ENCODE measurements at regions not wholly inside any gene's neighbourhood (a gene's known extent, or its start where the extent isn't known, plus 50 kb on each side); places are given as distances from the start of the nearest gene placed in this dataset.

- Histone ChIP-seq H3K9me3 (ENCODE audit: control insufficient read depth, low read length) (peaks cover 7% of the 10 kb centered on the region), H3K4me2 (ENCODE audit: low read length, poor library complexity, severe bottlenecking) (no peak overlapping the region), H3K79me1 (replicated peaks; ENCODE audit: low read length, poor library complexity, severe bottlenecking) (no peaks in the 10 kb centered on the region), H3K9ac (ENCODE audit: low read length) (no peak overlapping the region), H3K18ac (ENCODE audit: low read depth in 1 of 2, low read length in 2 of 2) (no peak overlapping the region), H2BK5ac (ENCODE audit: low read depth, low read length, poor library complexity, severe bottlenecking) (no peak overlapping the region), H3K4me1 (ENCODE audit: control insufficient read depth, insufficient read depth, low read depth, low read length) (no peaks in the 10 kb centered on the region), H3K36me3 (ENCODE audit: control insufficient read depth in 1 of 2, insufficient read depth in 2 of 2, low read depth in 1 of 2, low read length in 2 of 2) (no peaks in the 10 kb centered on the region), H4K91ac (ENCODE audit: low read length) (no peak overlapping the region), H2BK120ac (ENCODE audit: low read depth, low read length) (no peak overlapping the region), H3K27ac (ENCODE audit: low read length, poor library complexity, severe bottlenecking) (no peak overlapping the region), H3K4me3 (ENCODE audit: insufficient read depth in 1 of 2, low read depth in 1 of 2, low read length in 2 of 2) (no peak overlapping the region), H2AK5ac (ENCODE audit: low read length, severe bottlenecking) (no peak overlapping the region), H2BK12ac (ENCODE audit: low read length in 2 of 2) (no peak overlapping the region), H2BK15ac (ENCODE audit: low read depth, poor library complexity, severe bottlenecking) (no peak overlapping the region), H3K23ac (ENCODE audit: low read length in 2 of 2) (no peak overlapping the region), H3K27me3 (ENCODE audit: control insufficient read depth in 1 of 2, insufficient read depth in 1 of 2, low read length in 2 of 2) (peaks cover 0 to 8% of the 10 kb centered on the region in 2 experiments), H3K4ac (ENCODE audit: low read depth in 1 of 2, low read length in 2 of 2) (no peak overlapping the region), H4K8ac (ENCODE audit: low read length) (no peak overlapping the region), H3K14ac (ENCODE audit: low read length in 2 of 2) (no peak overlapping the region), H2AFZ (ENCODE audit: low read depth, low read length) (no peak overlapping the region)
- WGBS, result 69% methylated on average over 2 of the region's 2 CpGs
- no peak for DNase-seq
Observed at GRCh38 chr20:43287637-43288036, 97.9 kb upstream of the PTPRT start.

GRCh38 chr20:43285170-43285569 is 95.5 kb upstream of the PTPRT start:
- no peak overlapping the region for H3K9ac ChIP-seq (ENCODE audit: low read length)
- H3K18ac ChIP-seq (ENCODE audit: low read depth in 1 of 2, low read length in 2 of 2), result no peak overlapping the region
- no peak overlapping the region for H2BK12ac ChIP-seq (ENCODE audit: low read length in 2 of 2)
- no peak overlapping the region for H2AFZ ChIP-seq (ENCODE audit: low read depth, low read length)
- 85% methylated on average over 2 of the region's 3 CpGs for WGBS
- H3K14ac ChIP-seq (ENCODE audit: low read length in 2 of 2), result no peak overlapping the region
- H3K4me1 ChIP-seq (ENCODE audit: control insufficient read depth, insufficient read depth, low read depth, low read length), result no peaks in the 10 kb centered on the region
- no peak overlapping the region for H3K4ac ChIP-seq (ENCODE audit: low read depth in 1 of 2, low read length in 2 of 2)
- no peak overlapping the region for H3K27ac ChIP-seq (ENCODE audit: low read length, poor library complexity, severe bottlenecking)
- no peak overlapping the region for H2BK15ac ChIP-seq (ENCODE audit: low read depth, poor library complexity, severe bottlenecking)
- peaks cover 0 to 13% of the 10 kb centered on the region in 2 experiments for H3K27me3 ChIP-seq (ENCODE audit: control insufficient read depth in 1 of 2, insufficient read depth in 1 of 2, low read length in 2 of 2)
- H3K9me3 ChIP-seq (ENCODE audit: control insufficient read depth, low read length), result peaks cover 7% of the 10 kb centered on the region
- no peak overlapping the region for H4K8ac ChIP-seq (ENCODE audit: low read length)
- H3K23ac ChIP-seq (ENCODE audit: low read length in 2 of 2), result no peak overlapping the region
- H3K79me1 ChIP-seq (replicated peaks; ENCODE audit: low read length, poor library complexity, severe bottlenecking), result no peaks in the 10 kb centered on the region
- no peak overlapping the region for H2BK5ac ChIP-seq (ENCODE audit: low read depth, low read length, poor library complexity, severe bottlenecking)
- H4K91ac ChIP-seq (ENCODE audit: low read length), result no peak overlapping the region
- H2AK5ac ChIP-seq (ENCODE audit: low read length, severe bottlenecking), result no peak overlapping the region
- H3K36me3 ChIP-seq (ENCODE audit: control insufficient read depth in 1 of 2, insufficient read depth in 2 of 2, low read depth in 1 of 2, low read length in 2 of 2), result no peaks in the 10 kb centered on the region
- DNase-seq, result no peak
- no peak overlapping the region for H3K4me2 ChIP-seq (ENCODE audit: low read length, poor library complexity, severe bottlenecking)
- no peak overlapping the region for H2BK120ac ChIP-seq (ENCODE audit: low read depth, low read length)
- no peak overlapping the region for H3K4me3 ChIP-seq (ENCODE audit: insufficient read depth in 1 of 2, low read depth in 1 of 2, low read length in 2 of 2)

DNA sequence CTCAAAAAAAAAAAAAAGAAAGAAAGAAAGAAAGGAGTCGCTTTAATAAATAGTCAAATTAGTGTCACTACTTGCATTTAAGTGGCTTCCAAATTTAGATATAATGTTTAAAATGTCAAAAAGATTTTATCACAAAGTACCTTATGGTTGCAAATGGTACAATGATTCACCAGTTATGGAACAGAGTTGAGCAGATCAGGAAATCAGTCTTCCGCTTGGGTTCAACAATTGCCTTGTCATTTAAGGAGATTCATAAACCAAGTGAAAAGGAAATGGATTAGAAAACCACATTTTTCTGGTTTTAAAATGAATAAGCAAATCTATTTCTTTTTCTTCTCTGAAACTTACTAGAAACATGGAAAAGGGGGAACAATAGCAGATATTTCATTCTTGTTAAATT is 94.8 kb upstream of the PTPRT start:
- Histone ChIP-seq H2BK120ac (ENCODE audit: low read depth, low read length) (no peak overlapping the region), H2BK12ac (ENCODE audit: low read length in 2 of 2) (no peak overlapping the region), H3K79me1 (replicated peaks; ENCODE audit: low read length, poor library complexity, severe bottlenecking) (no peaks in the 10 kb centered on the region), H2AK5ac (ENCODE audit: low read length, severe bottlenecking) (no peak overlapping the region), H3K14ac (ENCODE audit: low read length in 2 of 2) (no peak overlapping the region), H3K9ac (ENCODE audit: low read length) (no peak overlapping the region), H3K27me3 (ENCODE audit: control insufficient read depth in 1 of 2, insufficient read depth in 1 of 2, low read length in 2 of 2) (peaks cover 0 to 20% of the 10 kb centered on the region in 2 experiments), H2BK15ac (ENCODE audit: low read depth, poor library complexity, severe bottlenecking) (no peak overlapping the region), H2BK5ac (ENCODE audit: low read depth, low read length, poor library complexity, severe bottlenecking) (no peak overlapping the region), H4K91ac (ENCODE audit: low read length) (no peak overlapping the region), H4K8ac (ENCODE audit: low read length) (no peak overlapping the region), H3K18ac (ENCODE audit: low read depth in 1 of 2, low read length in 2 of 2) (no peak overlapping the region), H2AFZ (ENCODE audit: low read depth, low read length) (no peak overlapping the region), H3K27ac (ENCODE audit: low read length, poor library complexity, severe bottlenecking) (no peak overlapping the region), H3K36me3 (ENCODE audit: control insufficient read depth in 1 of 2, insufficient read depth in 2 of 2, low read depth in 1 of 2, low read length in 2 of 2) (no peaks in the 10 kb centered on the region), H3K4me2 (ENCODE audit: low read length, poor library complexity, severe bottlenecking) (no peak overlapping the region), H3K23ac (ENCODE audit: low read length in 2 of 2) (no peak overlapping the region), H3K9me3 (ENCODE audit: control insufficient read depth, low read length) (peaks cover 11% of the 10 kb centered on the region), H3K4me1 (ENCODE audit: control insufficient read depth, insufficient read depth, low read depth, low read length) (no peaks in the 10 kb centered on the region), H3K4ac (ENCODE audit: low read depth in 1 of 2, low read length in 2 of 2) (no peak overlapping the region), H3K4me3 (ENCODE audit: insufficient read depth in 1 of 2, low read depth in 1 of 2, low read length in 2 of 2) (no peak overlapping the region)
- 92% methylated on average over 1 of the region's 2 CpGs for WGBS
- no peak for DNase-seq

- no peak for DNase-seq
- H3K27me3 ChIP-seq (ENCODE audit: control insufficient read depth in 1 of 2, insufficient read depth in 1 of 2, low read length in 2 of 2), result peaks cover 0 to 33% of the 10 kb centered on the region in 2 experiments
- H4K8ac ChIP-seq (ENCODE audit: low read length), result no peak overlapping the region
- no peak overlapping the region for H2AFZ ChIP-seq (ENCODE audit: low read depth, low read length)
- no peak overlapping the region for H3K18ac ChIP-seq (ENCODE audit: low read depth in 1 of 2, low read length in 2 of 2)
- H3K36me3 ChIP-seq (ENCODE audit: control insufficient read depth in 1 of 2, insufficient read depth in 2 of 2, low read depth in 1 of 2, low read length in 2 of 2), result no peaks in the 10 kb centered on the region
- no peaks in the 10 kb centered on the region for H3K4me1 ChIP-seq (ENCODE audit: control insufficient read depth, insufficient read depth, low read depth, low read length)
- H3K9ac ChIP-seq (ENCODE audit: low read length), result no peak overlapping the region
- no peaks in the 10 kb centered on the region for H3K79me1 ChIP-seq (replicated peaks; ENCODE audit: low read length, poor library complexity, severe bottlenecking)
- no peak overlapping the region for H2BK12ac ChIP-seq (ENCODE audit: low read length in 2 of 2)
- H3K27ac ChIP-seq (ENCODE audit: low read length, poor library complexity, severe bottlenecking), result no peak overlapping the region
- no peak overlapping the region for H3K14ac ChIP-seq (ENCODE audit: low read length in 2 of 2)
- no peak overlapping the region for H3K4ac ChIP-seq (ENCODE audit: low read depth in 1 of 2, low read length in 2 of 2)
- no peak overlapping the region for H2BK5ac ChIP-seq (ENCODE audit: low read depth, low read length, poor library complexity, severe bottlenecking)
- no peak overlapping the region for H4K91ac ChIP-seq (ENCODE audit: low read length)
- no peak overlapping the region for H2AK5ac ChIP-seq (ENCODE audit: low read length, severe bottlenecking)
- no peak overlapping the region for H3K4me2 ChIP-seq (ENCODE audit: low read length, poor library complexity, severe bottlenecking)
- no peak overlapping the region for H2BK15ac ChIP-seq (ENCODE audit: low read depth, poor library complexity, severe bottlenecking)
- H3K23ac ChIP-seq (ENCODE audit: low read length in 2 of 2), result no peak overlapping the region
- no peak overlapping the region for H2BK120ac ChIP-seq (ENCODE audit: low read depth, low read length)
- H3K9me3 ChIP-seq (ENCODE audit: control insufficient read depth, low read length), result peaks cover 14% of the 10 kb centered on the region
- 69% methylated on average over 2 of the region's 2 CpGs for WGBS
- H3K4me3 ChIP-seq (ENCODE audit: insufficient read depth in 1 of 2, low read depth in 1 of 2, low read length in 2 of 2), result no peak overlapping the region
Observed at GRCh38 chr20:43283126-43283525, 93.4 kb upstream of the PTPRT start.
